IPS-11a (cell line): ENCODE measurements at regions not wholly inside any gene's neighbourhood (a gene's known extent, or its start where the extent isn't known, plus 50 kb on each side); places are given as distances from the start of the nearest gene placed in this dataset.

Source experiments
- H3K4me3 ChIP-seq: one replicate; pipeline ENCODE4 v1.5.1; 2013; ENCODE audit warnings: low read depth, low read length, control low read depth

GRCh38 chr16:85288341-85288868 is 176.1 kb upstream of the CIBAR2 start:
- H3K4me3 ChIP-seq = no peak overlapping the region

- no peak overlapping the region for H3K4me3 ChIP-seq
These were observed 176.8 kb upstream of the CIBAR2 start for GRCh38 chr16:85288869-85289660.

- no peak overlapping the region for H3K4me3 ChIP-seq
These were observed 177.7 kb upstream of the CIBAR2 start for GRCh38 chr16:85289760-85290625.

- no peak overlapping the region for H3K4me3 ChIP-seq
These were observed 178.5 kb upstream of the CIBAR2 start for GRCh38 chr16:85290626-85291301.

- H3K4me3 ChIP-seq = no peak overlapping the region
These were observed 179.3 kb upstream of the CIBAR2 start for GRCh38 chr16:85291302-85292148.

- no peak overlapping the region for H3K4me3 ChIP-seq
These were observed 181.2 kb upstream of the CIBAR2 start for GRCh38 chr16:85293458-85293857.

GRCh38 chr16:85293904-85294642 is 181.8 kb upstream of the CIBAR2 start:
- H3K4me3 ChIP-seq = no peak overlapping the region

GRCh38 chr16:85294810-85295508 is 182.7 kb upstream of the CIBAR2 start:
- H3K4me3 ChIP-seq = no peak overlapping the region

GRCh38 chr16:85296859-85297660 is 184.8 kb upstream of the CIBAR2 start:
- H3K4me3 ChIP-seq = no peak overlapping the region

GRCh38 chr16:85297881-85298280 is 185.6 kb upstream of the CIBAR2 start:
- no peak overlapping the region for H3K4me3 ChIP-seq

- no peak overlapping the region for H3K4me3 ChIP-seq
These were observed 188.2 kb upstream of the CIBAR2 start for GRCh38 chr16:85300406-85300968.

- H3K4me3 ChIP-seq = no peak overlapping the region
These were observed 189.0 kb upstream of the CIBAR2 start for GRCh38 chr16:85301231-85301630.

GRCh38 chr16:85302018-85302847 is 190.0 kb upstream of the CIBAR2 start:
- H3K4me3 ChIP-seq = no peak overlapping the region

- no peak overlapping the region for H3K4me3 ChIP-seq
These were observed 190.6 kb upstream of the CIBAR2 start for GRCh38 chr16:85302848-85303353.

GRCh38 chr16:85303354-85303883 is 191.1 kb upstream of the CIBAR2 start:
- no peak overlapping the region for H3K4me3 ChIP-seq

GRCh38 chr16:85304337-85304736 is 192.1 kb upstream of the CIBAR2 start:
- H3K4me3 ChIP-seq = no peak overlapping the region
